ENCODE measurements at regions not wholly inside any gene's neighbourhood (a gene's known extent, or its start where the extent isn't known, plus 50 kb on each side); places are given as distances from the start of the nearest gene placed in this dataset.

GRCh38 chr7:38002689-38003088 is 82.2 kb downstream of the EPDR1 start:
- CTCF ChIA-PET = no interaction called here
- no peaks in the 10 kb centered on the region for H3K36me3 Mint-ChIP-seq
- DNase-seq = no peak
- no peaks in the 10 kb centered on the region for H3K9me3 Mint-ChIP-seq
- no peak overlapping the region for H3K27ac Mint-ChIP-seq
- no peak overlapping the region for H3K4me3 Mint-ChIP-seq
- no peaks in the 10 kb centered on the region for H3K4me1 Mint-ChIP-seq
- H3K27me3 Mint-ChIP-seq = peaks cover 5% of the 10 kb centered on the region

- Mint-ChIP-seq H3K27me3 (peaks cover 5% of the 10 kb centered on the region), H3K4me3 (no peak overlapping the region), H3K27ac (no peak overlapping the region), H3K36me3 (no peaks in the 10 kb centered on the region), H3K4me1 (no peaks in the 10 kb centered on the region), H3K9me3 (no peaks in the 10 kb centered on the region)
- no peak for DNase-seq
- CTCF ChIA-PET = no interaction called here
These were observed 86.1 kb downstream of the EPDR1 start for GRCh38 chr7:38006559-38006958.

GRCh38 chr7:38007096-38007495 is 86.7 kb downstream of the EPDR1 start:
- no peak for DNase-seq
- CTCF ChIA-PET = no interaction called here
- peaks cover 5% of the 10 kb centered on the region for H3K27me3 Mint-ChIP-seq
- no peaks in the 10 kb centered on the region for H3K4me1 Mint-ChIP-seq
- no peak overlapping the region for H3K4me3 Mint-ChIP-seq
- no peaks in the 10 kb centered on the region for H3K36me3 Mint-ChIP-seq
- H3K27ac Mint-ChIP-seq = no peak overlapping the region
- H3K9me3 Mint-ChIP-seq = no peaks in the 10 kb centered on the region

- H3K27ac Mint-ChIP-seq = no peak overlapping the region
- no peak overlapping the region for H3K4me3 Mint-ChIP-seq
- no peaks in the 10 kb centered on the region for H3K36me3 Mint-ChIP-seq
- H3K9me3 Mint-ChIP-seq = no peaks in the 10 kb centered on the region
- H3K27me3 Mint-ChIP-seq = no peaks in the 10 kb centered on the region
- DNase-seq = no peak
- no peaks in the 10 kb centered on the region for H3K4me1 Mint-ChIP-seq
- CTCF ChIA-PET = no interaction called here
These were observed 92.8 kb downstream of the EPDR1 start for GRCh38 chr7:38013246-38013645.

GRCh38 chr7:38016567-38016966 is 96.1 kb downstream of the EPDR1 start:
- Mint-ChIP-seq H3K4me1 (no peaks in the 10 kb centered on the region), H3K4me3 (no peak overlapping the region), H3K27ac (no peak overlapping the region), H3K36me3 (no peaks in the 10 kb centered on the region), H3K9me3 (no peaks in the 10 kb centered on the region), H3K27me3 (no peaks in the 10 kb centered on the region)
- no peak for DNase-seq
- CTCF ChIA-PET = interaction anchor here (0.7 kb wide), 1 partner anchor 1547 kb away, joined by 3 read pairs; no protein-coding TSS in a partner anchor

DNA sequence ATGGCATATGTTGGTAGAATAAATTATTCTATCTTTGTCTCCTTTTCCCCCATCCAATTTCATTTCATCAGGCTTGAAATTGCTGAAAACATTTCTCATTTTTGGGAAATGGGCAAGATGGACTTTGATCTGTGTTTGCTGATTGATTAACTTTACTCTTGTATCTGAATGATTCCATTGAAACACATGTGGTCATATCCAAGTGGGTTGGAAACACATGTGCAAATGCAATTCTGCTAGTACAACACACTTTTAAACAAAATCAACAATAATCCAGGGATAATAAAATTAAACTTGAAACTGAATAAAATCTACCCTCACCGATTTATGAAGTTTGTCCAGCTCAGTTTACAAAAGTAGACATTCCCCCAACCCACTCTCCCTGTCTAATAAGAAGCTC is 96.9 kb downstream of the EPDR1 start:
- H3K9me3 Mint-ChIP-seq = no peaks in the 10 kb centered on the region
- DNase-seq = no peak
- CTCF ChIA-PET = no interaction called here
- no peak overlapping the region for H3K27ac Mint-ChIP-seq
- H3K4me1 Mint-ChIP-seq = no peaks in the 10 kb centered on the region
- no peaks in the 10 kb centered on the region for H3K27me3 Mint-ChIP-seq
- H3K36me3 Mint-ChIP-seq = no peaks in the 10 kb centered on the region
- H3K4me3 Mint-ChIP-seq = no peak overlapping the region

DNA sequence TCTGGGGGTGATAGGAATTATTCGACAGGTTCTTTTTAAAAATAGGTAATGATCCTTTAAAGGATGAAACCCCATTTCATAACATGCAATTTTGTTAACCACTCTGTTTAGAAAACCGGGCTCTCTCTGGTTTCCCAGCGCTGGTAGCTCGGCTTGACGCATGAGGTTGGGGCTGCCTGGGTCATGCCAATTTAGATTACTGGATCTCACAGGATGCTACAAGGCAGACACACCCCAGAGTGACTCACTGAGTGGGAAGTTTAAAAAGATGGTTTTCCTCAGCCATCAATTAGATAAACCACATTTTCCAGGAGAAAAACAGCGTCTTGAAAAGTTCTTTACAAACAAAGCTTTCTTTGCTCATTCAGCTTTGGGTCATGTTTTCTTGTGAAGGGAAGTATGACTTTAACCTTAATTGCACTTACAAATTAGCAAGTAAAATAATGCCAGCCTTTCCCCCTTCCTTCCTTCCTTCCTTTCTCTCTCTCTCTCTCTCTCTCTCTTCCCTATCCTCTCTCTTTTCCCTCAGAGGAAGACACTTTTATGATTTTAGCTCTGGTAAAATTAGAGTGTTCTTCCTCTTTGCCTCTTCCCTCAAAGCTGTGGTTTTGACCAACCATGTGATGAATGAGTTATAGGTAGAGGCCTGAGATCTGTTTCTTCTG is 99.8 kb downstream of the EPDR1 start:
- CTCF ChIA-PET = no interaction called here
- Mint-ChIP-seq H3K9me3 (no peaks in the 10 kb centered on the region), H3K4me1 (no peaks in the 10 kb centered on the region), H3K4me3 (no peak overlapping the region), H3K27me3 (no peaks in the 10 kb centered on the region), H3K27ac (no peak overlapping the region), H3K36me3 (no peaks in the 10 kb centered on the region)
- DNase-seq = no peak

GRCh38 chr7:38021892-38022291 is 101.5 kb downstream of the EPDR1 start:
- H3K4me1 Mint-ChIP-seq = no peaks in the 10 kb centered on the region
- no peaks in the 10 kb centered on the region for H3K9me3 Mint-ChIP-seq

DNA sequence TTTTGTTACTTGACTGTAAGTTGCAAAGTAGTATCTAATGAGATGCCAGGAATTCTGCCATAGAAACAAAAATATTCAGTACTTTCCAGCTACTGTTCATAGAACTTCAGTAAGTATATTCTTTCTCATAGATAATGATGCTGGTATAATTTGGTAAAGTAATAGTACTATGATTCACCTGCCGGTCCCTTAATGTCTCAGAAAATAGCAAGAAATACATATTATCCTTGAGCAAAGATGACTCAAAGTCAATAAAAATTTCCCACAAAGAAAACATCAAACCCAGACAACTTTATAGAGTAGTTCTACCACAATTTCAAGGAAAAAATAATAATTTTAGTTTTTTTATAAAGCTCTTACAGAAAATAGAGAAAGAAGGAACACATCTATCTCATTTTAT is 105.4 kb downstream of the EPDR1 start:
- no peaks in the 10 kb centered on the region for H3K9me3 Mint-ChIP-seq
- DNase-seq = no peak
- no peaks in the 10 kb centered on the region for H3K4me1 Mint-ChIP-seq
- CTCF ChIA-PET = no interaction called here
- no peaks in the 10 kb centered on the region for H3K27me3 Mint-ChIP-seq
- H3K27ac Mint-ChIP-seq = no peak overlapping the region
- H3K36me3 Mint-ChIP-seq = no peaks in the 10 kb centered on the region
- no peak overlapping the region for H3K4me3 Mint-ChIP-seq

More at GRCh38 chr7:38021892-38022291, 101.5 kb downstream of the EPDR1 start:
- CTCF ChIA-PET = no interaction called here
- no peak overlapping the region for H3K4me3 Mint-ChIP-seq
- DNase-seq = no peak
- H3K27ac Mint-ChIP-seq = no peak overlapping the region
- H3K36me3 Mint-ChIP-seq = no peaks in the 10 kb centered on the region
- no peaks in the 10 kb centered on the region for H3K27me3 Mint-ChIP-seq

- no peaks in the 10 kb centered on the region for H3K9me3 Mint-ChIP-seq
- no peak for DNase-seq
- CTCF ChIA-PET = no interaction called here
- no peak overlapping the region for H3K4me3 Mint-ChIP-seq
- no peaks in the 10 kb centered on the region for H3K36me3 Mint-ChIP-seq
- no peaks in the 10 kb centered on the region for H3K4me1 Mint-ChIP-seq
- H3K27me3 Mint-ChIP-seq = no peaks in the 10 kb centered on the region
- no peak overlapping the region for H3K27ac Mint-ChIP-seq
These were observed 107.5 kb downstream of the EPDR1 start for GRCh38 chr7:38027884-38028455.

GRCh38 chr7:38034062-38034908 is 113.8 kb downstream of the EPDR1 start:
- CTCF ChIA-PET = no interaction called here
- no peak overlapping the region for H3K27ac Mint-ChIP-seq
- H3K9me3 Mint-ChIP-seq = no peaks in the 10 kb centered on the region
- no peaks in the 10 kb centered on the region for H3K27me3 Mint-ChIP-seq
- no peak overlapping the region for H3K4me3 Mint-ChIP-seq
- no peaks in the 10 kb centered on the region for H3K4me1 Mint-ChIP-seq
- no peak for DNase-seq
- no peaks in the 10 kb centered on the region for H3K36me3 Mint-ChIP-seq

DNA sequence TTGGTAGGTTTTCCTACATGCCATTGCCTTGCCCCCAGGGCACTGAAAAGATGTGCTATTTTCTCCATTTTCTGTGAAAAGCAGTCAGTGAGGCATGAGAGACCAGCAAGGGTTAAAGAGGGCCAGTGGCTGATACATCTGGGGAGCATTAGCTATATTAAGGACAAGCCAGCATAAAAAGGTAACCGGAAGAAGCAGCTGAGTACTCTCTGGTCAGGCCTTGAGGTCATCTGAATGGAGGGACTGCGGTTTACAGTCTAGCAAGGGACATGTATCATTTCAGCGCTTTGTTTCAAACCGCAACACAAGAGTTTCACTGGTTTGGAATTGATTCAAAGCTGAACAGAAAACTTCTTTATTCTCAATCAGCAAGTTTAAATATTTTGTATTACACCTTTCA is 120.4 kb downstream of the EPDR1 start:
- Mint-ChIP-seq H3K36me3 (no peaks in the 10 kb centered on the region), H3K9me3 (no peaks in the 10 kb centered on the region), H3K4me3 (no peak overlapping the region), H3K4me1 (no peaks in the 10 kb centered on the region), H3K27me3 (no peaks in the 10 kb centered on the region), H3K27ac (no peak overlapping the region)
- no peak for DNase-seq
- CTCF ChIA-PET = no interaction called here

GRCh38 chr7:38049679-38050078 is 128.4 kb upstream of the STARD3NL start:
- Mint-ChIP-seq H3K27me3 (no peaks in the 10 kb centered on the region), H3K4me3 (no peak overlapping the region)

GRCh38 chr7:38051311-38051710 is 126.7 kb upstream of the STARD3NL start:
- Mint-ChIP-seq H3K4me3 (no peak overlapping the region), H3K9me3 (no peaks in the 10 kb centered on the region), H3K27ac (no peak overlapping the region), H3K4me1 (no peaks in the 10 kb centered on the region), H3K27me3 (no peaks in the 10 kb centered on the region), H3K36me3 (no peaks in the 10 kb centered on the region)
- CTCF ChIA-PET = no interaction called here
- no peak for DNase-seq

More at GRCh38 chr7:38049679-38050078, 128.4 kb upstream of the STARD3NL start:
- Mint-ChIP-seq H3K27ac (no peak overlapping the region), H3K4me1 (no peaks in the 10 kb centered on the region), H3K9me3 (no peaks in the 10 kb centered on the region), H3K36me3 (no peaks in the 10 kb centered on the region)
- DNase-seq = no peak
- CTCF ChIA-PET = no interaction called here

DNA sequence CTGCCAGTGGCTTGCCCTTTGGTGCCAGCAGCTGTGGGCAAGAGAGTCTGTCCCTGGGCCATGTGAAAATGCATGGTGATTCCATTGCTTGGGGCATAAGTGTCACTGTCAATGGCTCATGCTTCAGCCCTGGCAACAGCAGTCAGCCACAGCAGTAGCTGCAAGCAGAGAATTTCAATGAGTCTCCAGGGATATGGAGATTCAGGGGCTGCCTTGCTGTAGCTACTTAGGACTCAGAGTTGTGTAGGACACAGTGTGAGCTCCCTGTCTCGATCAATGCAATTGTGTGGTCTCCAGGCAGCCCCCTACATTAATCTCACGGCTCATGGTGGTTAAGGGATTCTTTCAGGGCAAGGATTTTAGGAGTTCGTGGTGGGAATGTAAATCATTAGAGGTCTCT is 126.3 kb upstream of the STARD3NL start:
- DNase-seq = no peak
- Mint-ChIP-seq H3K27me3 (no peaks in the 10 kb centered on the region), H3K9me3 (no peaks in the 10 kb centered on the region), H3K36me3 (no peaks in the 10 kb centered on the region), H3K27ac (no peak overlapping the region), H3K4me3 (no peak overlapping the region), H3K4me1 (no peaks in the 10 kb centered on the region)
- CTCF ChIA-PET = no interaction called here

All from activated naive CD4-positive, alpha-beta T cell treated with anti-CD3 and anti-CD28 coated beads, Interleukin-2, amount 10 ng/mL, durations not matched to agents 7 days and 5 days (primary cell).